GM21576 (cell line): ENCODE measurements at regions not wholly inside any gene's neighbourhood (a gene's known extent, or its start where the extent isn't known, plus 50 kb on each side); places are given as distances from the start of the nearest gene placed in this dataset.
"Not testable (repeated sequence)": the region's sequence is repeated elsewhere in the genome, so short reads cannot be mapped to it uniquely, and the experiment has no call there.

Source experiments
- ATAC-seq: cut with Tn5 transposase; IDR thresholded peaks from one replicate; pipeline ENCODE4 v1.9.1; 2021; ENCODE audit warnings: mild to moderate bottlenecking, moderate library complexity; ENCODE audit not compliant: unreplicated experiment

GRCh38 chr12:31906557-31907301 is 52.5 kb upstream of the RESF1 start:
- no peak for ATAC-seq

- no peak for ATAC-seq
Observed at GRCh38 chr12:31903025-31903424, 56.2 kb upstream of the RESF1 start.

GRCh38 chr12:31900271-31900670 is 58.9 kb upstream of the RESF1 start:
- ATAC-seq, result no peak

- ATAC-seq, result no peak
Observed at GRCh38 chr12:31899109-31899508, 60.1 kb upstream of the RESF1 start.

- ATAC-seq, result no peak
Observed at GRCh38 chr12:31897781-31898503, 61.3 kb upstream of the RESF1 start.

GRCh38 chr12:31897092-31897491 is 62.1 kb upstream of the RESF1 start:
- not testable (repeated sequence) for ATAC-seq

GRCh38 chr12:31896514-31897039 is 62.6 kb upstream of the RESF1 start:
- peak; percentile 96 for ATAC-seq

GRCh38 chr12:31895449-31896150 is 63.6 kb upstream of the RESF1 start:
- ATAC-seq, result no peak

GRCh38 chr12:31890295-31891285 is 68.6 kb upstream of the RESF1 start:
- ATAC-seq, result no peak

- ATAC-seq, result peak; percentile 66
Observed at GRCh38 chr12:31887109-31887811, 72.0 kb upstream of the RESF1 start.

GRCh38 chr12:31882682-31883081 is 76.5 kb upstream of the RESF1 start:
- ATAC-seq, result not testable (repeated sequence)

GRCh38 chr12:31880340-31880739 is 78.9 kb upstream of the RESF1 start:
- ATAC-seq, result no peak

- no peak for ATAC-seq
Observed at GRCh38 chr12:31877884-31878283, 81.3 kb upstream of the RESF1 start.

- no peak for ATAC-seq
Observed at GRCh38 chr12:31876568-31877424, 82.4 kb upstream of the RESF1 start.

GRCh38 chr12:31875609-31875964 is 83.6 kb upstream of the RESF1 start:
- ATAC-seq, result no peak

- peak; percentile 73 for ATAC-seq
Observed at GRCh38 chr12:31874961-31875608, 84.1 kb upstream of the RESF1 start.

GRCh38 chr12:31872831-31873604 is 86.2 kb upstream of the RESF1 start:
- ATAC-seq, result no peak

GRCh38 chr12:31869972-31870371 is 89.2 kb upstream of the RESF1 start:
- ATAC-seq, result no peak
